CD4-positive, alpha-beta T cell treated with Interleukin-21 for 1 hour (primary cell): ENCODE measurements at regions not wholly inside any gene's neighbourhood (a gene's known extent, or its start where the extent isn't known, plus 50 kb on each side); places are given as distances from the start of the nearest gene placed in this dataset.
"Not testable (repeated sequence)": the region's sequence is repeated elsewhere in the genome, so short reads cannot be mapped to it uniquely, and the experiment has no call there.

ENCODE experiments used
- DNase-seq: peaks from one replicate; pipeline ENCODE4 v3.0.0-alpha.2; 2020

DNA sequence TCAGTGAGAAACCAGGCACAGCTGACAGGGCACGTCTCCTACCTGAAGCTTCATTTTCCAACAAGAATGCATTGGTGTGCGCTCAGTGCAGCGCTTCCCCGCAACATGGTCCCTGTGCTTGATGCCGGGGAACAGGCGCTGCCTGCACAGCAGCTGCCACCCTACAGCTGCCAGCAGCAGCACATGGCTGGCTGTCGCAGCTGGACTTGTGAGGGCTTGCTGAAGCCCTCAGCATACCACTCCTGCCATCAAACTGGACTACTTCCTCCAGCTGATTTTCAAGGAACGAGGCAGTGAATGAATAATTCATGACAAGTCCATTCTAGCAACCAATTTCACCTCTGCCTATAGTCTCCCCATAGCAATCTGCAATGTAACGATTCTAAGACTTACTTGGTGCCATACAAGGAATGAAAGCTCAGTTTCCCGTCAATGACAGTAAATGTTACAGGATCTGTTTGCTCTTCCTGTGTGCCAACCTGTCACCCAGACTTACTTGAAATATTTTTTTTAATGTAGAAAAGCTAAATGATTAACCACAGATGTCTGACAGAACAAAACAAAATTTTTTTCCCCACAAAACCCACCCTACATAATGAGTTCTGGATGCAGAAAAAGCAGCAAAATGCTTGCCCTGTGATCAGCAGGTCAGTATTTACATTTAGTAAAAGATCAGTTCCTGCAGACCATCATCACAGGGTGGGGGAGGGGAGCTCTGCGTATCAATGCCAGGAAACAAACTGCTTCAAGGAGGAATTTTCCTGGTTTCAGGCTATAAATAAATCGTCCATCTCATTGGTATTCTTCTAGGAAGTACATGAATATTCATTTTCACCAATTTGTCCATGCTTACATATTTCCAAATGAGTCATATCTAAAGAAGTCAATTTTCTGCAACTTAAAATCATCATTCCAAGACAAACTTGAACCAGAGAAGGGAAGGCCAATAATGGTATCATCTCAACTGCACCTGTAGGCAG lies 140.6 kb downstream of the ALOX5 start:
- DNase-seq = no peak

DNA sequence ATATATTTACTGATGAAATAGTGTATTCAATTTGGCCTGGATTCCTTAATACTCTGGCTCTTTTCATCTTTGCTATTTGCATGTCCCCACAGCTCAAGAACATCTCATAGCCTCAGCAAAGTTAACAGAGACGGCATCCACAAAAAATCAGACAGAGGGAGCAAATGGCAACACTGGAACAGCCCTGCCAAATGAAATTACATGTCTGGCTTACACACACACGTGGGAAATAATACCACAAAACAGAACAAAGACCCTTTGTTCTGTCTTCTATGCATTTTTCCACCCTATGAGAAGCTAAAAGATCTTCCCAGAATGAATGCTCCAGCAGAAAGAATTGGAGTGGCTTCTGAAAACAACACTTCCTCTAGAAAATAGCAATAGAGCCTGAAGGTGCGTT lies 139.5 kb downstream of the ALOX5 start:
- no peak for DNase-seq

DNA sequence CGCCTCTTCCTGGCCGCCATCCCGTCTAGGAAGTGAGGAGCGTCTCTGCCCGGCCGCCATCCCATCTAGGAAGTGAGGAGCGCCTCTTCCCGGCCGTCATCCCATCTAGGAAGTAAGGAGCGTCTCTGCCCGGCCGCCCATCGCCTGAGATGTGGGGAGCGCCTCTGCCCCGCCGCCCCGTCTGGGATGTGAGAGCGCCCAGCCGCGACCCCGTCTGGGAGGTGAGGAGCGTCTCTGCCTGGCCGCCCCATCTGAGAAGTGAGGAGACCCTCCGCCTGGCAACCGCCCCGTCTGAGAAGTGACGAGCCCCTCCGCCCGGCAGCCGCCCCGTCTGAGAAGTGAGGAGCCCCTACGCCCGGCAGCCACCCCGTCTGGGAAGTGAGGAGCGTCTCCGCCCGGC lies 137.9 kb downstream of the ALOX5 start:
- not testable (repeated sequence) for DNase-seq

DNA sequence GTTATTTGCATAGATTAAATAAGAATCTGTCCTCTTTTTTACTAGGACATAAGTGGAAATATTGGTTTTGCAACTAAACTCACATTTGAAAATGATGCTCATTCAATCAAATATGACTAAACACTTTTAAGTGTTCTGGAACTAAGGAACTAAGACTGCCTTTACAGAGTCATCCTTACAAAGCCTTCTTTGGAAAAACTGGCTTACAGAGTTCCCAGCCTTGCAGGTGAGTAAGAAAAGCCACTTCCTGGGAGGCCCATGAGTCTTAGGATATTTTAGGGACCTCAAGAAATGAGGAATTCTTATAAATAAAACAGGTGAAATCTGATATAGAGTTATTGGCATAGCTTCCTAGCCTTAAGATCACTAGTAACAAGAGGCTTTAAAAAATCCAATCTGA lies 135.5 kb downstream of the ALOX5 start:
- DNase-seq = no peak

DNA sequence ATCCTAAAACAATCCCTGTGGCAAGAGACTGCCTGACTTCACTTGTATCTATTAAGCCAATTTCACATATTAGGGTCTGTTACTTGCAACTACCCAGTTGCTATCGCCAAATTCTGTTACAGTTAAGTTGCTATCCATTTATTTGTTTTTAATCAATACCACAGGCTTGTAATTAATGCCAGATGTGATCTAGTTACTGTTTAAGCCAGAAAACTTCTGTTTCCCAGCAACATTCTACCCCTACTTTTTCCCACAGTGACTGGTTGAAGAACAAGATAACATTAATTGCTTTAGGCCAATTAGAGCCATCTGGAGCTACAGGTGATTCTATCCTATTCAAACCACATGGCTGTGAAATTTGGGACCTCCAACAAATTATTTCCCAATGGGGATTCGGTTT lies 131.3 kb downstream of the ALOX5 start:
- no peak for DNase-seq

DNA sequence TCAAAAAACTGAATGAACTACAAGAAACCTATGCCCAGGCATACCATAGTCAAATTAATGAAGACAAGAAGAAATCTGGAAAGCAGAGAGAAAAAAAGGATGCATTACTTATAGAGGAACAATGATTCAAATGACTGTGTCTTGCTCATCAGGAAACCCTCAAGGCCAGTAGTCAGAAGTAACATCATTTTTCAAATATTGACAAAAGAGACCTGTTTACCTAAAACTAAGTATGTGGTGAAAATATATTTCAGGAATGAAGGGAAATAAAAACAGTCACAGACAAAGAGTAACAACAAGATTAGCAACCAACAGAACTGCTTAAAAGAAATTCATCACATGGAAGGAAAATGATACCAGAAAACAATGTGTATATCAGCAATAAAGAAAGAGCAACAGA lies 128.4 kb downstream of the ALOX5 start:
- no peak for DNase-seq

DNA sequence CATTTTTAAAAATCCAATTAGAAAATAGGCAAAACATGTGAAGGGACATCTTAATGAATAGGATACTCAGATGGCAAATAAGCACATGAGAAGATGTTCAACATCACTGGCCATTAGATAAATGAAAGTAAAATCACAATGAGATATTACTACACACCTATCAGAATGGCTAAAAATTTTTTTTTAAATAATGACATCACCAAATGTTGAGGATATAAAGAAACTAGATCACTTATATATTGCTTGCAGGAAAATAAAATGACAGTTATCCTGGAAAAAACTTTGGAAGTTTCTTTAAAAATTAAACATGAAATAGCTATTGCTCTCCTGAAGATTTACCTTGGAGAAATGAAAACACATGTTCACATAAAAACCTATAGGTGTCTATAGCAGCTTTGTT lies 127.8 kb downstream of the ALOX5 start:
- DNase-seq = no peak

DNA sequence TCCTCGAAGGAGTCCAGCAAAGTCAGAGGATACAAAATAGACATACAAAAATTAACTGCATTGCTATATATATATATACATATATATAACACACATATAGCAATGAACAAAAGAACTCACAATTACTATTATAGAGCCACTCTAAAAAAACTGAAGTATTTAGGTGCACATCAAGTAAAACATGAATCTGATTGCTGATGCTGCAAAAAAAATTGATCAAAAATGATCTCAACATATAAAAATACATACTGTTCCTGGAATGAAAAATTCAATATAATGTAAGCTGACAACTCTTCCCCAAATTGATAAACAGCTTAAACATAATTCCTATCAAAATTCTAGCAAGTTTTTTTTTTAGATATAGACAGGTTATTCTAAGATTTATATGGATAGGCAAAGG lies 126.8 kb downstream of the ALOX5 start:
- DNase-seq = no peak

DNA sequence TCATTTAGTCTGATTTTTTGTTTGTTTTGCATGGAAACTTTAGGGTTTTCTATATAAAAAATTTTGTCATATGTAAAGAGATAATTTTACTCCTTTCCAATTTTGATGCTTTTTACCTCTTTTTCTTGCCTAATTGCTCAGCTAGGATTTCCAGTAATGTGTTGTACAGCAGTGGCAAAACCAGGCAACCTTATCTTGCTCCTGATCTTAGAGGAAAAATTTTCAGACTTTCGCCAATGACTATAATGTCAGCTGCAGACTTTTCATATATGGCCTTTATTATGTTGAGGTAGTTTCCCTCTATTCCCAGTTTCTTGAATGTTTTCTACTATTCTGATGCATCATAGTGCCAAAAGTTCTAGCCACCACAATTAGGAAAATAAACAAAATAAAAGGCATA lies 126.3 kb downstream of the ALOX5 start:
- no peak for DNase-seq

DNA sequence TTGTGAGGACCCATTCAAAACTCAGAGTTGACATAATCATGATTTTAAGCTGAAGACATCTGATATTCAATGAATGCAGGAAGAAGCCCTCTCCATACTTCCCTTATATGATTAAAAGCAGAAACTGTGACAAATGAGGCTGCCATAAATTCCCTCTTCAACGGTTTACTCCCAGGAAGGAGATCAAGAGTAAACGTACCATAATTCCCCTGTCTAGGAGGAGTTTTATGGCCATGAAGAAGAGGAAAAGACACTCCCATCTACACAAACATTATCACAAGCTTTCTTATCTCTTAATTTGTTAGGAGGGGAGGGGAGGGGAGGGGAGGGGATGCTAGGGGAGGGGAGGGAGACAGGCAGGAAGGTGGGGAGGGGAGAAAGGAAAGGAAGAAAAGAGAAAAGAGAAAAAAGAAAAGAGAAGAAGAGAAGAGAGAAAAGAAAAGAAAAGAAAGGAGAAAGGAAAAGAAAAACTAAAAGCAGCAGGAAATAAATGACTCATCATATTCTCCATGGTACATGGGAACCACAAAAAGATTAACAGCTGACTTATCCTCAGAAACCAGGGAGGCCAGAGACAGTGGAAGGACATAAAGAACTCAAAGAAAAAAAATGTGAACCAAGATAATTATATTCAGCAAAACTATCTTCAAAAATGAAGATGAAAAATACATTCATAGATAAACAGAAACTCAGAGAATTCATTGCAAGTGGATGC lies 121.6 kb downstream of the ALOX5 start:
- DNase-seq = no peak
